RWPE1 (cell line): ENCODE measurements at regions not wholly inside any gene's neighbourhood (a gene's known extent, or its start where the extent isn't known, plus 50 kb on each side); places are given as distances from the start of the nearest gene placed in this dataset.

Source experiments
- CTCF ChIA-PET: fragments of 350-600 bp; sonication (Branson Sonifier 250); formaldehyde crosslinking; extraction: SDS; loops from one replicate; lab custom pipeline; 2021; lab: Yijun Ruan, JAX
- POLR2A ChIA-PET: fragments of 400-600 bp; formaldehyde crosslinking; extraction: SDS; loops from one replicate; lab custom pipeline; 2020; ENCODE audit warnings: antibody characterized with exemption; ENCODE audit not compliant: low non-redundant PET; lab: Yijun Ruan, JAX
- DNase-seq: peaks from one replicate; pipeline ENCODE4 v3.0.0; 2012; ENCODE audit warnings: low spot score
- H3K27ac ChIP-seq: fragments of 450-650 bp; 2 replicates; pipeline ENCODE4 v1.5.1; 2017
- CTCF ChIP-seq: fragments of 450-650 bp; conservative IDR thresholded peaks from 2 replicates; pipeline ENCODE4 v1.5.1; 2017; ENCODE audit warnings: low read depth, mild to moderate bottlenecking

DNA sequence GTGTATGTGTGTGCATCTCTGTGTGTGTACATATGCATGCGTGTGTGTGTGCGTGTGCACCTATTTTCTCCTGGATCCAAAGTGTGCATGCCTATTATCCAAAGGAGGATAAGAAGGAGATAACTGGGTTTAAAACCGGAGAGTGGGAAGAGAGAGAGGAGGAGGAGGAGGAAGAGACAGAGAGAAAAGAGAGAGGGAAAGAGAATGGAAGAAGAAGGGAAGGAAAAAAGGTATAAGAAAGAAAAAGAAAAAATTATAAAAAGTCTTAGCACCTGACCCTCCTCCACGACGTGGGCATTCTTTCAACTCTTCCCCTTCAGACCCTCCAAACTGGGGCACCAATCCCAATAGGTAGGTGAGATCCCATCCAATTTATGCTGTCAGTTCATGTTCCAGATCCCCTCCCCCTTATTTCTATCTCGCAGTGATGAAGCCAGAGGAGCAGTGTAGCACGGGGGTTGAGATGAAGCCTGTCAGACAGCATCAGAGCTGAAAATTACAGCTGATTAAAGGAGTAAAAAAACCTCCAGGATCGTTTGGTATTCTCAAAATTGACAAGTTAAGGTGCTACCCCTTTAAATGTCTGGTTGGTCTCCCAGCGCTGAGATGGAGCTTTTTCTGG is 386.7 kb upstream of the ATP5MC3 start:
- POLR2A ChIA-PET = no interaction called here
- no peak overlapping the region for H3K27ac ChIP-seq
- CTCF ChIA-PET = no interaction called here
- TF ChIP-seq CTCF = no peak
- DNase-seq = no peak

DNA sequence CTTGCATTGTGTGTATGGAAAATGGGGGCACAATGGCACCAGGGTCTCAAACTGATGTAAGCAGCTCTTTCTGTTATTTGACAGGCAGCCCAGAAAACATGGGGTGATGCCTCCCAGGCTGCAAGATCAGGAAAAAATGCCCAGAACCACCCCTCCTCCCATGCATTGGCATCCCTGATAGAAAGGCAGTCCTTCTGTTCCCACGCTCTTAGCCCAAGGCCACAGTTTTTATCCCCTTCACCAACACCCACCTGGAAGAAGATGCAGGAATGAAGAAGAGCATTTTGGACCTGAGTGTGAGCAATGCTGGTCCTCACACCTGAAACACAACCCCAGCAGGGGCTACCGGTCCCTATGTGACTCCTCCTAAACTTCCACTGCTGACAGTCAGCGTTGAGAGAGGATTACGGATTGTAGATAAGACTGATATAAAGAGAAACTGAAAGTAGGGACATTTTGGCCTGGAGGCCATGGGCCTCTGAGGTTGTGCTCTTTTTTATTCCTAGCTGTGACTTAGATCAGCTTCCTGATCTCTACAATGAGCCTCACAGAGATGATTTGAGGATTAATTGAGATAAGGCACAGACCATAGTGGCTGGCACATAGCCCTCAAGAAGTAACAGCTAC is 386.0 kb upstream of the ATP5MC3 start:
- H3K27ac ChIP-seq = no peak overlapping the region
- no peak for TF ChIP-seq CTCF
- ChIA-PET CTCF (no interaction called here), POLR2A (no interaction called here)
- DNase-seq = no peak

DNA sequence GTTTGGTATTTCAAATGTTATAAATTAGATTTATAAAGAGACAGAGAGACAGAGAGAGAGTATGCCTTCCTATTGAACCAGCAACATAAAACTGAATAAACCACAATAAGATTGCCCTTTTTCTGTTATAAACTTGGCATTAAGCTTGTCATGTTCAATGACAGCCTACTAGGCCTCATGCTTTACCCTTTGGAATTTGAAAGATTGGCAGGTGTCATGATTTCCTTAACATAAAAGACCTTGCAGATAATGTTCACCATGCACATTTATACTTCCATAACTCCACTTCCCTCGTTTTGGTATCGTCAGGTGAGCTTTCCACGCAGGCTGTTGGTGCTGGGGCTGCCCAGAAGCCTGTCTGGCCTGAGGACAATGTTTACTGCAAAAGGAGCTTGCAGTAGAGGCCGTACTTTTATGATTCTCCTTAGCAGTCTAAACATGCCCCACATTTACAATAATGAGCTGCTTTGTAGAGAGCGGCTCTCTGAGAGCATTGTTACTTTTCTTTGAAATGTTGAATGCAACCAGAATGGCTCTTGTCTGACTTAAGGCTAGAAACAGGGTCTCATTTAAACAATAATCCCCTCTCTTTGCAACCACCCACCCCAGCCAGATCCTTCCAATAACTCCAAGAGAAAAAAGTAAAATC is 379.1 kb upstream of the ATP5MC3 start:
- no peak overlapping the region for H3K27ac ChIP-seq
- TF ChIP-seq CTCF = no peak
- CTCF ChIA-PET = interaction anchor here (0.7 kb wide), 1 partner anchor 242 kb away, joined by 3 read pairs; no protein-coding TSS in a partner anchor
- DNase-seq = no peak
- POLR2A ChIA-PET = no interaction called here

- no peak for DNase-seq
- POLR2A ChIA-PET = no interaction called here
- CTCF ChIA-PET = no interaction called here
These were observed 378.1 kb upstream of the ATP5MC3 start for GRCh38 chr2:175559613-175560012.

DNA sequence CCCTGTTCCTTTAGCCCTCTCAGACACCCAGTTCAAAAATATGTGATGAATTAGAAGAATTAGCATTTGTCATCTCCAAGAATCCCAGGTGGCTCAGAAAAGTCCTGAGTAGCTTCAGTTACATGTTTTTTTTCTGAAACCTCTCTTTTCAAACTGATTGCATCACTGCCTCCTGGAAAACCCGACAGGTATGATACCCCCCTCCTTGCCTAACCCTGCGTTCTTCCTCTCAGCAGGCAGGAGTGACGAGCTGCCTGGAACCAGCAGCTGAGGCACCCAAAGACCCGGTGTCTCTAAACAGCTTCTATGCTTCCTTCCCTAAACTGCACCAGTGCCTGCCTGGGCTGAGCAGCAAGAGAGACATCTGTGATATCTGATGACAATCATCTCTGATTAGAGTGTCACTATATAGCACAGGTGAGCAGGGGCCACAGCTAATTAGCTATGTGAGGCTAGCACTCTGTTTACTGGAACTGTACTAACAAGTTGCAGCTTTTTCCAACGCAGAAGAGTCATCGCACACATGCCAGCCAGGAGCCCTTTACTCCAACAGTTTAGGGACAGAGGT is 376.4 kb upstream of the ATP5MC3 start:
- CTCF ChIA-PET = interaction anchor here (0.7 kb wide), 1 partner anchor 132 kb away, joined by 3 read pairs; no protein-coding TSS in a partner anchor
- DNase-seq = no peak
- H3K27ac ChIP-seq = no peak overlapping the region
- TF ChIP-seq CTCF = no peak
- POLR2A ChIA-PET = no interaction called here

More at GRCh38 chr2:175559613-175560012, 378.1 kb upstream of the ATP5MC3 start:
- no peak overlapping the region for H3K27ac ChIP-seq
- TF ChIP-seq CTCF = no peak

DNA sequence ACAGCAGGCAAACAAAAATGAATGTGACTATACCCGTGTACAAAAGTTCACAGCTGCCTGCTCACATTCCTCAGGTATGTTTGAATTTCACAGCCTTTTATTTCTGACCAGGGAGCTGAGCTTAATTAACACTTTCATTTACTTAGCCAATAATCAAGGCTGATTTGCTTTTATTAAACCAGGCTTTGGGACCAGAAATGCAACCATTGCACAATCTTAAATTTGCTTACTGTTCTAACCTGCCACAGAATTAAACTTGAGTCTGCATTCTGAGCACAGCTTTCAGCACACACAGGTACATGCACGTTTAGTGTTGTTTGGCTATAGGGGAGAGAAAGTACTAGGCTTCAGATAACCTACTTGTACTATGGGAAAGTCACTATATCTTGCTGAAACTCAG is 372.4 kb upstream of the ATP5MC3 start:
- POLR2A ChIA-PET = no interaction called here
- no peak for TF ChIP-seq CTCF
- CTCF ChIA-PET = no interaction called here
- DNase-seq = no peak
- H3K27ac ChIP-seq = no peak overlapping the region
